GM21576 (cell line): ENCODE measurements at regions not wholly inside any gene's neighbourhood (a gene's known extent, or its start where the extent isn't known, plus 50 kb on each side); places are given as distances from the start of the nearest gene placed in this dataset.

Experiments used
- ATAC-seq: cut with Tn5 transposase; IDR thresholded peaks from one replicate; pipeline ENCODE4 v1.9.1; 2021; ENCODE audit warnings: mild to moderate bottlenecking, moderate library complexity; ENCODE audit not compliant: unreplicated experiment

DNA sequence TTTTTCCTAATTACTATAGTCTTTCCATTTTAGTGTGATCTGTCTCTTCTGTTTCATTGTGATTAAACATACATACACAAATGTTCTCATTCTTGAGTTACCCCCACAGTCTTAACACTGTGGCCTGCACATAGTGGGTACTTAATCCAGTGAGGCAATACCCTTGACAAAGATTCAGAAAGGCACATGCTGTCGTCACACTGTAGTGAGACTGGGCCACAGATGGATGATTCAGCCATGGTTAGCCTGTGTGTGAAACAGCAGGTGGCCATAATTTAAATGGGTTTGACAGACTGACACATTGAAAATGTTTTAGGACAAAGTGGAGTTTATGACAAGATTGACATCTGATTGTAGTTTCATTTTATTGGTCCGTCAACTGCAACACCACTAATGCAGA lies 313.1 kb downstream of the C11orf87 start:
- no peak for ATAC-seq

DNA sequence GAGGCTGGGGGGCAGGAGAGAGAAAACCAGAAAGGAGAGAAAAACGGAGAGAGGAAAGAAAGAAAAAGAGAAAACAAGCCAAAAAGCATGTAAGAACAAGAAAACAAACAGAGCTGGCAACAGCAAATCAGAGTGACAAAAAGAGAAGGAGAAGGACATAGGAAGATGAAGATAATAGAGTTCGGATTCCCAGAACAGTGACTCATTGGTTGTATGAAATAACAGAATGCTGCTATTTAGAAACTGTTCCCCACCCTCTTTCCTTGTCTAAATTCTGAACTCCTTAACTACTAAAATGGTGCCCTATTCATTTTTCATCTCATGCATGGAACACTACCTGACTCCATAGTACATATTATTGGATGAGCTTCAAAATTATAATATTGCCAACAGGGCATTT lies 317.4 kb downstream of the C11orf87 start:
- ATAC-seq: no peak

DNA sequence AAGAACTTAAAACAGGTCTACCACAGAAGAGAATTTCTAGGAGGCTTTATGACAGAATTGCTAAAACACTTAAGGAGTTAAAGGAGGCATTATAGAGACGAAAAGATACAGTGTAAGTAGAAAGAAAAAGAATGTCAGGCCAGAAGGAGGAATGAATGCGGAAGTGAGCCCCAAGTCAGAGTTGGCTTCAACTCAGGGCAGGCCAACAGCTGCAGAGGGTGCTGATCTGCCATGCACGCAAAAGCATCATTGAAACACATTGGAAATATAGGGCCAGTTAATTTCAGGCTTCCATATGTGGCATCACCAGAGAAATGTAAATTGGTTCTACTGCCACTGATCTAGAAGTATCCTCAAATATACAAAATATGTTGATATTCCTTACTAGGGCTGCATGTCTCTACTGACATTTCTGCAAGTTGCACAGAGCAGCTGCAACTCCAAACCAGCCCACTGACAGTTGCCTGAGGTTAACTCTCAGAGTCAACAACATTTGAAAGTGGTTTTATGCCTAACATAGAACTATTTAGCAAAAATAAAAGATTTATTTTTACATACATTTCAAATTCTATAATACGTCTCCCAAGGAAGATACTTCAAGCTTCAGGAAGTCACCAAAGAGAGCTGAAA lies 324.1 kb downstream of the C11orf87 start:
- no peak for ATAC-seq

DNA sequence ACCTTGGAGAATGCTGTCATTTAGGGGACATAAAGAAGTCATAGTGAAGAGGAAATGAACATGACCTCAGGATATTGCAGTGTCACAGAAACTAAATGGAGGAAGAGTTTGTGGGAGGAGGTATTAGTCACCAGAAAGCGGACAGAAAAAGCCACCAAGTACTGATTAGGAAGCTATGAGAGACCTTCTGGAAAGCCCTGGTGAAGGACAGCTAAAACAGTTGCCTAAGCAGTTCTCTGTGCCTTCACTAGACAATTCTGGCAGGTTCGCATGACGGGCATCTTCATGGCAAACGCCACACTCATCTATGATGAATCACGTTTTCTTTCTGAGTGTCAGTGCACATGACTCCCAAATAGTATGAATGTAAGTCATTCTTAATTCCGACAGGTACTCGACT lies 325.8 kb downstream of the C11orf87 start:
- peak; percentile 75 for ATAC-seq

DNA sequence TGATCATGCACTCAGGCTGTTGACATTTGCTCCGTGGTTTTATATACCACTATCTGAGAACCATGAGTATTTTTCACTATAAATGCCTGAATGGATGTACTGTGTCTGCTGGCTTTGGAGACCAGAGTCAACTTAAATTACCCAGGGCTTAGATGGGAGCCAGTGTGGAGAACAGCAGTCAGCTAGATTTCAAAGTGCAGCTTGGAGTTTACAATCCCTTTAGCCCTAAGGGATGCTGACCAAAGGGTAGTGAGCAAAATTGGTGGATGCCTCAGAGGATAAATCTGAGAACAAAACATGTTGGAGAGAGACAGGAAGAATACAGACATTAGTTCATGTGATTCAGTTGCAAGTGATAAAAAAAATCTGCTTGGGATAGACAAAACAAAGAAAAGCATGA lies 327.5 kb downstream of the C11orf87 start:
- ATAC-seq: no peak

DNA sequence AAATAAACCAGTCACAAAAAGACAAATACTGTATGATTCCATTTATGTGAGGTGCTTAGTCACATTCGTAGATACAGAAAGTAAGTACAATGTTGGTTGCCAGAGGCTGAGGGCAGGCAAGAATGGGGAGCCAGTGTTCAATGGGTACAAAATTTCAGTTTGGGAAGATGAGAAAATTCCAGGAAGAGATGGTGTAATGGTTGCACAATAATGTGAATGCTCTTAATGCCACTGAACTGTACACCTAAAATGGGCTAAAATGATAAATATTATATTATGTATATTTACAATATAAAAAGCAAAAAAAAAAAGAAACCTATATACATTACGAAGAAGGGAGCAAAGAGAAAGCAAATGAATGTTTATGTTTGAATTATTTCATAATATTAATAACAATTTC lies 329.0 kb downstream of the C11orf87 start:
- ATAC-seq: no peak

DNA sequence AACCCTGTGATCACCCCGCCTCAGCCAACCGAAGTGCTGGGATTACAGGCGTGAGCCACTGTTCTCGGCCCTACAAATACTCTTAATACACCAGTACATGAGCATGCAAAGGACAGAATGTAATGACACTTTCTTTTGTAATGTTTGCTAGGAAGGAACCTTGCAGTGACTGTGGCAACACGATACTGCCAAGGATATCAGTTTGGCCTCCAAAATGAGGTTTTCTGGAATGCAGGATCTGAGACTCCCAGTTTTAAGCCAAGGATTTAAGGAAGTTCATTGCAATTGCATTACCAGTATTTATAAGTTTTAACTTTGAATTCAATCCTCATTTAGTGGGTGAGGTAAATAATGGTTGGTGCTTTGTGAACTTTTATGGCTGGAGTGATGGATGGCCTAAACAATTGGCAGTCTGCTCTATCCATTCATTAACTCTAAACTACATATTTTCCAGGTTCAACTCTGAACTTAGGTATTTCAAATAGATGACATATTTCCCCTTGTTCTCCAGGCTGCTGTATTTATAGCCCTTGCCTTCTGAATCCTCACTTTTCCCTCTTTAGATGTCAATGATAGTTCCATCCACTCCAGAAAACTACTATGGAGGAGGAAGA lies 330.3 kb downstream of the C11orf87 start:
- ATAC-seq: no peak

DNA sequence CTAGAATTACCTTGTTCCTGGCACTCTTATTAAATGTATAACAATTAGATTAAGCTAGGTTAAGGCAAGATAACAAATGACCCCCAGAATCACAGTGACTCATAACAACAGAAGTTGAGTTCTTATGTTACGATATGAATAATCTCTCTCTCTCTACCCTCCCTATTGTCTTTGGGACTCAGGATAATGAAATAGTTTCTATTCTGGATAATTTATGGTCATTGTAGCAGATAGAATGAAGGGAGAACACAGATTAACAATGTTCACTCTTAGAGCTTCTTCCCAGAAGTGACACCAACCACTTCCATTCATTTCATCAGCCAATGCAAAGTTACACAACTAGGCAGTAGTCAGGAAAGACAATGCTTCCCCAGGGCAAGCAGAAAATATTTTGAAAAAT lies 334.5 kb downstream of the C11orf87 start:
- ATAC-seq: no peak

DNA sequence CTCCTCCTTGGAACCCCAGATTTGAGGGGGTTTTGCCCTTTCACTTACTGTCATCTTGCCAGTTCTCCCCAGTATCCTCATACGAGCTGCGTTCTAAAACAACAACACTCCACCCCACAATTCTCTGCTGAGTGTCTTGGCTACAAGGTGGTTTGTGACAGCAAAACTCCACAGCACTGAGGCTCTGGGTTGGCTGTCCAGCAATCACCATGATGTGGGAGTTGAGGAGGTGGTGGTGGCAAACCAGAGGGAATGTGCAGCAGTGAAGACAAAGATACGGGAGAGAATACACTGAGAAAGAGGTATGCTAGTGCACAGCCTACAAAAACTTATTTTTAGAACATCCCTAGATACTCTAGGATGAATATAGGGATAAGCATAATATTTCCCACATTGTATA lies 335.0 kb downstream of the C11orf87 start:
- ATAC-seq: no peak

DNA sequence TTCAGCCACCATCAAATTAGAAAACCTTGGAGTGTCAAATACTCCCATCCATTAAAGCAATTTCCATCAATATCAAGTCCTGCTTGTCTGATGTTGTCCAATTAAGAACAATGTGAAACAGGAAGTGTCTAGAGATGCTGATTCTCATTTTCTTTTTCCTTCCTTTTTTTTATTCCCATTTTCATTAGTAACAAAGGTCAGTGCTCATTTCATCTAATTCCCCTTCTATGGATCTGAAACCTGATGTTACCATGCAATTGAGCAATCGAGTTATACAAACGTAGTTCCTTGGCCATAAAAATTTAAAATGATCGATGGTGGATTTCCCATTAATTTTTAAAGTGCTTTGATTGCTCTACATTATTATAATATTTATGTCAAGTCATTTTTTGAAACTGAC lies 330.6 kb upstream of the ZC3H12C start:
- no peak for ATAC-seq

DNA sequence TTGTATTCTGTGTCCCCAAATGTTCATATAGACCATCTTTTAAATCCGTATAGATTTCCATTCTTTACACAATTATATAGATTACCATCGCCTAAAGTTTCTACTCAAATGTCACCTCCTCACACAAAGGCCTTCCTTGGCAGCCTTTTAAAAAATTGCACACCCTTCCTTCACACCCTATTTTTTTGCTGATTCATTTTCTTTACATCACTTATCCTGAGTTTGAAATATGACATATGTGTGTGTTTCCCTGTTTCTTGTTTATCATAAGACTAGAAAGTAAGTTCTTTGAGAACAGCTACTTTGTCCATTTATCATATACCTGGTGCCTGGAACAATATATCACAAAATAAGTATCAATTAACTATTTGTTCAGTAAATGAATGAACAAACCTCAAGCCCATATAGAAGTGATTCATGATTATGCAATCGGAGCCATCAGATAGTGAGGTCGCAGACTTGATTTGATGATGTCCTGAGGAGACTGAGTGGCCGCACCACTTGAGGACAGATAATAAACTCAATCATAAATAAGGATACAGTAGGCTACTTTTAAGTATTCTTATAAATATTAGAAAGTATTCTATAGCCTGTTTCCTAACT lies 327.4 kb upstream of the ZC3H12C start:
- ATAC-seq: no peak

DNA sequence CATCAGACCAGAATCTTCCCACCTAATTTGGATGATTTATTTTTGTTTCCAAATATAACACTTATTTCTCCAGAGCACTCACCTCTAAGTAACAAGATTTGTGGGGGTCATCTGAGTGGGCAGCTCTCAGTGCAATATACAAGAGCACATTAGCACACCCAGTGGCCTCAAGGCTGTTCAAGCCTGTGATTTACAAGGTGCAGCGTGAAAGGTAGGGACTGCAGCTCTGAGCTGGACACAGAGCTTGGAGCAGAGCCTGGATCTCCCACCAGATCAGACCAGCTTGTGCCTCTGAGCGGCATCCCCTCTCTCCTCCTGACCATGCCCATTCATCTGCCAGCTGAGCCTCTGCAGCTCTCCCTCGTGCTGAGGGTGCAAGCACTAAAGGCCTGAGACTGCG lies 323.3 kb upstream of the ZC3H12C start:
- ATAC-seq: no peak

DNA sequence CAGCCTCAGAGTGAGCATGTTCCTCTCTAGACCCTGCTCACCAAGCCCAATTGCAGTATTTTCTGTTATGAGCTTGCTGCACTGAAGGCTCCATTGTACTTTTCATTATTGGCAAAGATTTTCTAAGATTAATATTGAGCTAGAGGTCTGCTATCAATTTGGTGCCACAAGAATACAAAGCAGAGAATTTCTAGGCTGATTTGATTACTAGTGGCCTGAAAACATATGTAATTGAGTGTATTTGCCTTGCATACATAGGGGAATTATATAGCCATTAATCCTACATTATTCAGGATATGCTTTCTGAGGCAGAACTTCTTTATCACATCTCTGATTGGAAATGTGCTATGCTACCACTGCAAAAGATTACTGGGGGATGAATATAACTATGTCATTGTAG lies 322.9 kb upstream of the ZC3H12C start:
- ATAC-seq: no peak

DNA sequence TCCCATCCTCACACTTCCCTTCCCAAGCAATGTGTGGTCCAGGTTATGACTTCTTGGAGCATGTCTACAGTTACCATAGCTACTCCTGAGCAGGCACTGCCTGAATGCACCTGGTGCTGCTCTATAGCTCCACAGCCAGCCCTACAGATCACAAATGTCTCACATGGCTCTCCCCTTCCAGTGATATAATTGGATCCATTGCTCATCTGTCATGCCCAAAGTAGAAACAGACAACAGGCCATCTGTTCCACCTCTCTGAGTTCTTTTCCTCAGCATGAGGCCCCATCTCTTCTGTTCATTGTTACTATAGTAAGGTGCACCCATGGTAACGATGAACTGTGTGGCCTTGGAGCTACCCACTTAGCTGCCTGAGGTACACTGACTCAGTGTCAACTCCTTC lies 320.3 kb upstream of the ZC3H12C start:
- ATAC-seq: no peak

DNA sequence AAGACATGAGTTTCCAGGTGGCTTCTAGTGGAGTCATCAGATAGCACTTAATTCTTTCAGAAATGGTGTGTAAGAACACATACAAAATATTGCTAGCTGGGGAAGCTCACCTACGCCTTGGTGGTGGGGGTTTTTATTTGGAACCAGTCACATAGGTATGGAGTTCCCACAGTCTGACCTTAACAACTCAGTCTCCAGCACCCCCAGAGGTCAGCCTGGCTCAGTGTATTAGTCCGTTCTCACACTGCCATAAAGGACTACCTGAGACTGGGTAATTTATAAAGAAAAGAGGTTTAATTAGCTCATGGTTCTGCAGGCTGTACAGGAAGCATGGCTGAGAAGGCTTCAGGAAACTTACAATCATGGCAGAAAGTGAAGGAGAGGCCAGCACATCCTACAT lies 317.5 kb upstream of the ZC3H12C start:
- no peak for ATAC-seq

DNA sequence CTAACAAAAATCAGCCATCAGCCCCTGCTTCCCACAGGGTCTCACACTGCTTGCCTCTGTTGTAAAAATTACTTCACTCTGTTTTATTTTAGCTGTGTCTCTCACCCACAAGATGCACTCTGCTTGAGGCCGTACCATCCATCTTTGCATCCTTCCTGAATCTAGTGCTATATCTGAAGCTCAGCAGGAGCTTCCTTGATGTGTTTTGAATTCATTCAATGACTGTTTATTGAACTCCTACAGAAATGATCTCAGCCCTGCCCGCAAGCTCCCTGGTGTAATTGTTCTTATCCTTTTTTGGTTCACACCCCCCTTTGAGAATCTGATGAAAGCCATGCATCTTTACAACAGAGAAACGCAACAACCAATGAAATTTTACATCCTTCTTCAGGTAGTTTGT lies 310.2 kb upstream of the ZC3H12C start:
- no peak for ATAC-seq

DNA sequence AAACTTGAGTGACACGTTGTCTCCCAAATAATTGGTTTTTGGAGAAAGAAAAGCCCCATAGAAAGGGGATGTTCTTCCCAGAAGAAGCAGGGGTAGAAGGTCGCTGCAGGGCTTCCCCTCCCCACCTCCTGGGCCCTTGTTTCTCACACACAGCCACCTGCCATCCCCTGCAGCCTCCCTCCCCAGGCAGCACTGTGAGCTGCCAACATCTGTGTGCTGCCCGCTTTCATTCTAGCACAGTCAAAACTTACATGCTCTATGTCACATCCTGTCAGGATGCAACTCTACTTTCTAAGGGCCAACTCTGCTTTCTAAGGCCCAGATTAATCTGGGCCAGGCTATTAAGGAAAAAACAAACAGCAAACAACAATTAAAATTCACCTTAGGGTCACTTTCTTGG lies 309.4 kb upstream of the ZC3H12C start:
- peak; percentile 98 for ATAC-seq

DNA sequence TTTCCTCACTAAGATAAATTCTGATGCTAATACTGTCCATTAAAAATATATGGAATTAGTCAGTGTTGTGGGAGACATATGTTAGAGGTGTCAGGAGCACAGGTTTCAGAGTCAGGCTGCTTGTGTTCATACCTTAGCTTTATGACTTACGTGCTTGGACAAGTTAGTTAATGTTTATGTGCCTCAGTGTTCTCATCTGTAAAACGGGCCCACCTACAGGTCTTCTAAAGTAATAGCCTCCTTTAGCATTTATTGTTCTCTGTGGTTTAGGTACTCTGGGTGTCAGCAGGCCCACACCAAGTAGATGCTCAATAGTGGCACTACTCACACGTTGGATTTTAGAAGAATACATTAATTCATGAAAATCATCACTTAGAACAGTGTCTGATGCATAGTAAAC lies 308.7 kb upstream of the ZC3H12C start:
- ATAC-seq: no peak

DNA sequence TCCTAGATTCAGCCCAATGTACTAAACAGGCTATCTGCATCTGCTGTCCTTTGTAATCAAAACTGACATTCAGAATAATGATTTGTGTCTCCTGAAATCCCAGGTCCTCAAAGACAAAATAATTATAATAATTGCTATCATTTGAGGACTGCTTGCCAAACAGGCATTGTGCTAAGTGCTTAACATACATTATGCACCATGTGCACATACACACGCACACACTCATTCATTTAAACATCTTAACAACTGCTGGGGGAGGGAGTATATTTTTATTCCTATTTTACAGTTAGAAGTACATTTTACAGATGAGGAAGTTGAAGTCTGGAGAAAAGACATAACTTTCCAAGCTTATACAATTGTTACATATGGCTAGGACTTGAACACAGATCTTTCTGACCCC lies 308.0 kb upstream of the ZC3H12C start:
- no peak for ATAC-seq

DNA sequence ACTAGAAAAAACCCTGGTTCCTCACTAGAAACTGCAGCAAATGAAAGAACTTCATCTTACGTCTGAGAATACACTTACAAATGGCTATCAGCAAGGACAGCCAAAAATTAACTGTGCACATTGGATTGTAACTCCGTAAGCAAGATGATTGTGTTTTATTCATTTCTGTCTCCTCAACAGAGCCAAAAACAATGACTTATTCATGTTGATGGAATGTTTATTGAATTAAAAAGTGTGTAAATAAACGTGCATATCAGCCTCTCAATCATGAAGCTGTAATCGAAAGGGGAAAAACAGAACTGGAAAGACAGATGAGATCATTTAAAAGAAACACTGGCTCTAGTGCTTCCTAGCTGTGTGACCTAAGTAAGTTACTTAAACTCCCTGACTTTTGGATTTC lies 307.5 kb upstream of the ZC3H12C start:
- no peak for ATAC-seq

DNA sequence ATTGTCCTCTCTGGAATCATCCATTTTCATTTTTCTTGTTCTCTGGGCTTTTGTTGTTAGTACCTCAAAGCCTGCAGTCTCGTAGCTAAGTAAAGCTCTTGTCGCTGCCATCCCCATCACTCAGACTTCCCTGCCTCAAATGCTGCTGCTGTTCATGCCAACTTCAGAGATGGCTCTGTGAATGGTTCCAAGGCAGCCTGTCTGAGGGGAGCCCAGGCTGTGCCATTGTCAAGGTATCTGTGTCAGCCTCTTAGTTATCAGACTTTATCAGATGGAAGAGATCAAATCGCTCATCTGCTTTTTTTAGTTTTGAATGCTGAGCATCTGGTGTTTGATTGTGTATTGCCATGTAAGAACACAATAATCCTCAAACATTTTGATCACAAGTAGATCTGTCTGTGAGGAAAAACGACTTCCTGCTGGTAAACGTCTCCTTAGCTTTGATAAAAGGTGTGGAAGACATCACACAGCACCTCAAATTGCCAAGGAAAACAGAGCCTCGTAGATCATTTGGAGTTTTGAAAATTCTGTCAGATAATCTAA lies 304.2 kb upstream of the ZC3H12C start:
- ATAC-seq: no peak

DNA sequence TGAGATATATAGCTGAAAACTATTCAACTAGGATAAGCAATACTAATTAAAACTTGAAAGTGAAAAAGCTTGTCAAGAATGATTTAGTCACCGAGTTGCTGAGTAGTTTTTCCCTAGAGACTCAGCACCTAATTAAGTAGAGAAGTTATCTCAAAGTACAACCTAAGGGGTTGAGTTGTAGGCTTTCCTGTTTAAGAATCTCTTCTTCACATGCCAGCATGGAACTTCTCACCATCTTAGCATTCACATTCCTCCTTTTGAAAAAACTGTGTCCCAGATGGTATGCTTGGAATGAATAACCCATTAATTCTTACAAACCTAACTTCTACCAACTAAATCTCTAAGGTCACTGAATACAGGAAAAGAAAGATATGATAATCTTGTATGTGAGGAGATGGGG lies 303.3 kb upstream of the ZC3H12C start:
- ATAC-seq: no peak

DNA sequence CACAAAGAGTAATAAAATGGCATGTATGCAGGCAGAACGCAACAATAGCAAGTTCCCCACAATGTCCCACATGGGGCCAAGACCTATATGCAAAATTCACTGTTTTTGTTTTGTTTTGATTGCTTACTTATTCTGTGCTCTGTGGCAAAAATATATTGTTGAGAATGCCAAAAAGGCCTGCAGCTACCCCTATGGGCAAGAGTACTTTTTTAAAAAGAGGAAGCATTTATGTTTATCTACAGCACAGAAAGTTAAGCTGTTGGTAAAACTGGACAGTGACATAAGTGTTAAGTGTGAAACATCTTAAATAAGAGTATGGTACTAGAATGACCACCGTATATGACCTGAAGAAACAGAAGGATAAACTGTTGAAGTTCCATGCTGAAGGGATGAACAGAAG lies 301.9 kb upstream of the ZC3H12C start:
- no peak for ATAC-seq
